ENCODE measurements at regions not wholly inside any gene's neighbourhood (a gene's known extent, or its start where the extent isn't known, plus 50 kb on each side); places are given as distances from the start of the nearest gene placed in this dataset.
"Not testable (repeated sequence)": the region's sequence is repeated elsewhere in the genome, so short reads cannot be mapped to it uniquely, and the experiment has no call there.

DNA sequence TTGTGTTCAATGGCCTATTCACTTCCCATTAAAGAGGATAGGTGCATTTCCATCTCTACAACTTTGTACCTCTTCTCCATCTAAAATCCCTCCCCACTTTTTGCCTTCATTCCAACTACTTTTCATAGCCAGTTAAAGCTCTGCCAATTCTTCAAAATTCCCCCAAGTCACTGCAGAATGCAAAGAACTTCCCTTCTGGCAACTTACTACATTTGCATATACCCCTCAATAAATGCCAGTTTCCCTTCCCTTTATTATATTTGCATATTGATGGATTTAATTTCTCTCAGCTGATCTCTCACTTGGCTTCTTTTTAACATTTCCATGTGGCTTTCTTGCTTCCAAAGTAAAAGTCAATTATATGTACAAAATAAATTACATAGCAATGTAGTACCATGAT, 393.4 kb downstream of the HACE1 start:
- TF ChIP-seq, protein P1, sequence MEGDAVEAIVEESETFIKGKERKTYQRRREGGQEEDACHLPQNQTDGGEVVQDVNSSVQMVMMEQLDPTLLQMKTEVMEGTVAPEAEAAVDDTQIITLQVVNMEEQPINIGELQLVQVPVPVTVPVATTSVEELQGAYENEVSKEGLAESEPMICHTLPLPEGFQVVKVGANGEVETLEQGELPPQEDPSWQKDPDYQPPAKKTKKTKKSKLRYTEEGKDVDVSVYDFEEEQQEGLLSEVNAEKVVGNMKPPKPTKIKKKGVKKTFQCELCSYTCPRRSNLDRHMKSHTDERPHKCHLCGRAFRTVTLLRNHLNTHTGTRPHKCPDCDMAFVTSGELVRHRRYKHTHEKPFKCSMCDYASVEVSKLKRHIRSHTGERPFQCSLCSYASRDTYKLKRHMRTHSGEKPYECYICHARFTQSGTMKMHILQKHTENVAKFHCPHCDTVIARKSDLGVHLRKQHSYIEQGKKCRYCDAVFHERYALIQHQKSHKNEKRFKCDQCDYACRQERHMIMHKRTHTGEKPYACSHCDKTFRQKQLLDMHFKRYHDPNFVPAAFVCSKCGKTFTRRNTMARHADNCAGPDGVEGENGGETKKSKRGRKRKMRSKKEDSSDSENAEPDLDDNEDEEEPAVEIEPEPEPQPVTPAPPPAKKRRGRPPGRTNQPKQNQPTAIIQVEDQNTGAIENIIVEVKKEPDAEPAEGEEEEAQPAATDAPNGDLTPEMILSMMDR (IDR thresholded peaks at IDR 0.05), result no peak
- intact Hi-C loops (cut with DNase I), result no loop called here
- no peaks in the 10 kb centered on the region for H3K27me3 ChIP-seq
- no peaks in the 10 kb centered on the region for H3K4me1 ChIP-seq
- no peaks in the 10 kb centered on the region for H3K9me3 ChIP-seq
- no peak overlapping the region for H3K4me3 ChIP-seq
- no peaks in the 10 kb centered on the region for H3K36me3 ChIP-seq
- DNase-seq (no peak), ATAC-seq (no peak)
- H3K27ac ChIP-seq, result no peak overlapping the region

DNA sequence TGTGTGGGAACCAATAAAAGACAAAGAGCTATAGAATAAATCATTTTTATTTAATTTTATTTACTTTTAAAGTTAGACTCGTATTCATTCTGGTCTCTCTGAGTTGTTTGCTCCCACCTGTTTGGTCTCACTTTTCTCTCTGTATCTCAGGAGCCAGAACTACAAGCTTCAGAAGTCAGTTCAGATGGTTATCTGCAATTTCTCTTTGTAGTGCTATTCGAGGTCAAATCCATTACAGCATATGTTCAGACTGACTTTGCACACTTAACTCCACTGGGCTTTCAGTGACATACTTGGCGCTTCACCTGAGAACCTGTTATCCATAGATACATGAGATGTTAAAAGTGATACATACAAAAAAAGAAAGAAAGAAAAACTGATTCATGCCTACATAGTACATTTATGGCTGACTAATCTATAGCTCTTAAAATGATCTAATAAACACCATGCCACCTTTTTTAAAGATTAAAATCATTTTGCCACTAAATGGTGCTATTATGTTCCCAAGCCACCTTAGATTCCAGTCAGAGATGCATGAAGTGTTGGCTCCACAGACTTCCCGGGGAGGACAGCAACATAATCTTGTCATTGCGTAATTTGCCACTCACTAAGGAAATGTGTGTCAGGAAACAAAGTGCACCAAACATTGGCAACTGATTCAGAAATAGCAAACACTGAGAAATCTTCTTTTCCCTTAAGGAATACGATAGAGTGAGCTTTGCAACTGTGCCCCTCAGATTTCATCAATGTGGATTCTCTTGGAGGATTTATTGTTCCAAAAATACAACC, 396.7 kb downstream of the HACE1 start:
- Histone ChIP-seq H3K36me3 (no peaks in the 10 kb centered on the region), H3K9me3 (no peaks in the 10 kb centered on the region), H3K27me3 (no peaks in the 10 kb centered on the region), H3K4me3 (no peak overlapping the region), H3K27ac (no peak overlapping the region), H3K4me1 (no peaks in the 10 kb centered on the region)
- no peak for ATAC-seq
- intact Hi-C loops (cut with DNase I), result no loop called here
- peak in 1 of 4 donors; percentile 9 for DNase-seq
- TF ChIP-seq, protein P1 (IDR thresholded peaks at IDR 0.05), result no peak

DNA sequence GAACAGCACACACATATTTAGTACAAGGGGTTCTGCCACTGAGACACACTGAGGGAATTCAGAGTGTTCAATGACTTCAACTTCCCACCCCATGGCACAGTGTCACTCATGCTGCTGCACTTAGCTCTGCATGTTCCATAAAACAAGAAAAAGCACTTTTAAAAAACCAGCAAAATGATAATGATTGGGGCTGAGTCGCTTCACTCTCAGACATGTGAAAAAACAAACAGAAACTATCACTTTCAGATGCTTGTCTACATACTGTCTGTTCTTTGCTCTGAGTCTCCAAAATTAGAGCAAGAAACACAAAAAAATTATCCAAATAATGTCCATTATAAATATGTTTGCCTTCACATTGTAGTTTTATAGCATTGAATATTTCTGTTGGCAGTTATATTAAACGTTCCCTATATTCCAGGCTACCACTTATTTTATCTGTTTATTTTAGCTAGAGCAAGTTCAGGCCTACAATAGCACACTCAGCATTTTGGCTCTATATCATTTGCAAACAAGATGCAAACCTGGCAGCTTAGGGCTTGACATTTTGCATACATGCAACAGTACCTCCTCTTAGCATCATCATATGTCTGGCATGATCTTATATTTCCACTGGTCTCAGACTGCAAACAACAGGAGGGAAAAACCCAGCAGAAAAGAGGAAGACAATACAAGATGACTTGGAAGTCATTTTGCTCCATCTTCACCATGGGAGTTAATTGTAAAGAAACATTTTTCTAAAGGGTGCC, 398.8 kb downstream of the HACE1 start:
- no peaks in the 10 kb centered on the region for H3K27me3 ChIP-seq
- H3K4me1 ChIP-seq, result no peaks in the 10 kb centered on the region
- H3K36me3 ChIP-seq, result no peaks in the 10 kb centered on the region
- DNase-seq (no peak), ATAC-seq (no peak)
- no peak overlapping the region for H3K27ac ChIP-seq
- H3K9me3 ChIP-seq, result no peaks in the 10 kb centered on the region
- intact Hi-C loops (cut with DNase I), result no loop called here
- H3K4me3 ChIP-seq, result no peak overlapping the region
- TF ChIP-seq, protein P1 (IDR thresholded peaks at IDR 0.05), result no peak

DNA sequence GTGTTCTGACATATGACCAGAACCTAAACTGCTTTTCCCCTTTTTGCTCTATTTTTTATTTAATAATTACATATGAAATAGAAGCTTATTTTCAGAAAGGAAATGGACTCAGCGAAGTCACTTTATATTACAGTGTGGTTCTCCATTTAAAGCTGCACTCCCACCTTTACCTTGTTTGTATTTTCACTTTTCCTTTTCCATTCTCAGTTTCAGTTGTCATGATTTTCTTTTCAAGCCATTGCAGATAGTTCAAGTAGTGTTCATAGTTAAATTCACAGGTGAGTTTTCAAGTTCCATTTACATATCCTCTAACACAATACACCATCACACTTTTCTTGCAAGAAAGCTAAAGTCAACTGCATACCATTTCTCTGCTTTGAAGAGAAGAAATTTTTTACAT, 400.2 kb downstream of the HACE1 start:
- Histone ChIP-seq H3K36me3 (no peaks in the 10 kb centered on the region), H3K27ac (no peak overlapping the region), H3K4me3 (no peak overlapping the region), H3K9me3 (no peaks in the 10 kb centered on the region), H3K4me1 (no peaks in the 10 kb centered on the region), H3K27me3 (no peaks in the 10 kb centered on the region)
- no peak for ATAC-seq
- intact Hi-C loops (cut with DNase I), result no loop called here
- TF ChIP-seq, protein P1 (IDR thresholded peaks at IDR 0.05), result no peak
- DNase-seq, result no peak

DNA sequence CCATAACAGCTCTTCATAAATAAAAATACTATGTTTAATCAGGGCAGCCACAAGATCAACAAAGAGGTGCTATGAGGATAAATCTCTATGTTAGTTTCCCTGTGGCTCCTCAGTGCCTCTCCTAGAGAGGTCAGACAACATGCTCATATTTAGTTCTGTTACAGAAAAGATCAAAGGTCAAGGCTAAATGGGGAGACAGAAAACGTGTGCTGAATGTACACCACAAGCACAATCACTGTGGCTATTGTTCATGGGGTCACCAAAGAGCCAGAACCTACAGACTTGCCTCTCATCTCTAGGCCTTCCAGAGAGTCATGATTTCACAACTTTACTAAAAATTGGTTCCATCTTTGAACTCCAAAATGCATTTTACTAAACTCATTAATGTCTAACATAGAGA, 409.8 kb downstream of the HACE1 start:
- H3K36me3 ChIP-seq, result no peaks in the 10 kb centered on the region
- no peak for DNase-seq
- intact Hi-C loops (cut with DNase I), result no loop called here
- H3K27ac ChIP-seq, result no peak overlapping the region
- no peak overlapping the region for H3K4me3 ChIP-seq
- no peaks in the 10 kb centered on the region for H3K4me1 ChIP-seq
- H3K27me3 ChIP-seq, result no peaks in the 10 kb centered on the region
- TF ChIP-seq, protein P1 (IDR thresholded peaks at IDR 0.05), result no peak
- no peaks in the 10 kb centered on the region for H3K9me3 ChIP-seq
- ATAC-seq, result no peak

DNA sequence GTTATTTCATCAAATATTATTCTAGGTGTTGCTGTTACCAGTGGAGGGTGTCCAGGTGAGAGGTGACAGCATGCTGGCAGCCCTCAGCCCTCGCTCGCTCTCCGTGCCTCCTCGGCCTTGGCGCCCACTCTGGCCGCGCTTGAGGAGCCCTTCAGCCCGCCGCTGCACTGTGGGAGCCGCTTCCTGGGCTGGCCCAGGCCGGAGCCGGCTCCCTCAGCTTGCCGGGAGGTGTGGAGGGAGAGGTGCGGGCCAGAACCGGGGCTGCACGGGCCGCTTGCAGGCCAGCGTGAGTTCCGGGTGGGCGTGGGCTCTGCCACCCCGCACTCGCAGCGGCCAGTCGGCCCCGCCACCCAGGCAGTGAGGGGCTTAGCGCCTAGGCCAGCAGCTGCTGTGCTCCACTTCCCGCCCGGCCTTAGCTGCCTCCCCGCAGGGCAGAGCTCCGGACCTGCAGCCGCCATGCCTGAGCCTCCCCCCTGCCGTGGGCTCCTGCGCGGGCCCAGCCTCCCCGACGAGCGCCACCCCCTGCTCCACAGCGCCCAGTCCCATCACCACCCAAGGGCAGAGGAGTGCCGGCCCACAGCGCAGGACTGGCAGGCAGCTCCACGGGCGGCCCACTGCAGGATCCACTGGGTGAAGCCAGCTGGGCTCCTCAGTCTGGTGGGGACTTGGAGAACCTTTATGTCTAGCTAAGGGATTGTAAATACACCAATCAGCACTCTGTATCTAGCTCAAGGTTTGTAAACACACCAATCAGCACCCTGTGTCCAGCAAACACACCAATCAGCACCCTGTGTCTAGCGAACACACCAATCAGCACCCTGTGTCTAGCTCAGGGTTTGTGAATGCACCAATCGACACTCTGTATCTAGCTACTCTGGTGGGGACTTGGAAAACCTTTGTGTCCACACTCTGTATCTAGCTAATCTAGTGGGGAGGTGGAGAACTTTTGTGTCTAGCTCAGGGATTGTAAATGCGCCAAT, 413.3 kb downstream of the HACE1 start:
- H3K9me3 ChIP-seq; intact Hi-C loops (cut with DNase I); H3K27me3 ChIP-seq; H3K36me3 ChIP-seq; H3K4me1 ChIP-seq; H3K27ac ChIP-seq; H3K4me3 ChIP-seq; ATAC-seq: not testable (repeated sequence)
- peak in 1 of 4 donors; percentile 72 for DNase-seq

Data from left lung (tissue), 4 donors.